ENCODE measurements at regions not wholly inside any gene's neighbourhood (a gene's known extent, or its start where the extent isn't known, plus 50 kb on each side); places are given as distances from the start of the nearest gene placed in this dataset.
"Not testable (repeated sequence)": the region's sequence is repeated elsewhere in the genome, so short reads cannot be mapped to it uniquely, and the experiment has no call there.

GRCh38 chr4:165569031-165569430, 190.2 kb downstream of the CPE start:
- Histone ChIP-seq H3K9me3 (no peaks in the 10 kb centered on the region), H3K4me3 (ENCODE audit: low read depth, low read length) (no peak overlapping the region), H3K27me3 (no peaks in the 10 kb centered on the region), H3K36me3 (no peaks in the 10 kb centered on the region), H3K4me1 (no peaks in the 10 kb centered on the region)
- TF ChIP-seq CTCF (IDR thresholded peaks at IDR 0.05; ENCODE audit: low read depth, low read length): no peak
- DNase-seq: no peak

GRCh38 chr4:165571476-165571875, 192.7 kb downstream of the CPE start:
- H3K36me3 ChIP-seq; DNase-seq; H3K4me3 ChIP-seq (ENCODE audit: low read depth, low read length); H3K9me3 ChIP-seq; H3K4me1 ChIP-seq; H3K27me3 ChIP-seq: not testable (repeated sequence)

- Histone ChIP-seq H3K4me1 (no peaks in the 10 kb centered on the region), H3K36me3 (no peaks in the 10 kb centered on the region), H3K4me3 (ENCODE audit: low read depth, low read length) (no peak overlapping the region), H3K9me3 (no peaks in the 10 kb centered on the region), H3K27me3 (no peaks in the 10 kb centered on the region)
- no peak for DNase-seq
- no peak for TF ChIP-seq CTCF (IDR thresholded peaks at IDR 0.05; ENCODE audit: low read depth, low read length)
Observed at GRCh38 chr4:165580351-165580905, 201.6 kb downstream of the CPE start.

- DNase-seq: no peak
- Histone ChIP-seq H3K36me3 (no peaks in the 10 kb centered on the region), H3K9me3 (no peaks in the 10 kb centered on the region), H3K4me1 (no peaks in the 10 kb centered on the region), H3K27me3 (no peaks in the 10 kb centered on the region), H3K4me3 (ENCODE audit: low read depth, low read length) (no peak overlapping the region)
- TF ChIP-seq CTCF (IDR thresholded peaks at IDR 0.05; ENCODE audit: low read depth, low read length): no peak
Observed at GRCh38 chr4:165583341-165583740, 204.5 kb downstream of the CPE start.

- DNase-seq: no peak
- no peak overlapping the region for H3K4me3 ChIP-seq (ENCODE audit: low read depth, low read length)
- H3K36me3 ChIP-seq: no peaks in the 10 kb centered on the region
- no peaks in the 10 kb centered on the region for H3K4me1 ChIP-seq
- H3K27me3 ChIP-seq: no peaks in the 10 kb centered on the region
- TF ChIP-seq CTCF (IDR thresholded peaks at IDR 0.05; ENCODE audit: low read depth, low read length): no peak
- no peaks in the 10 kb centered on the region for H3K9me3 ChIP-seq
Observed at GRCh38 chr4:165584916-165585315, 206.1 kb downstream of the CPE start.

- no peaks in the 10 kb centered on the region for H3K27me3 ChIP-seq
- no peaks in the 10 kb centered on the region for H3K9me3 ChIP-seq
- H3K4me1 ChIP-seq: no peaks in the 10 kb centered on the region
- no peak for DNase-seq
- no peak overlapping the region for H3K4me3 ChIP-seq (ENCODE audit: low read depth, low read length)
- no peaks in the 10 kb centered on the region for H3K36me3 ChIP-seq
- no peak for TF ChIP-seq CTCF (IDR thresholded peaks at IDR 0.05; ENCODE audit: low read depth, low read length)
Observed at GRCh38 chr4:165588534-165589315, 209.9 kb downstream of the CPE start.

All from BE2C (cell line).